Smooth muscle cell (in vitro differentiated cells): ENCODE measurements at regions not wholly inside any gene's neighbourhood (a gene's known extent, or its start where the extent isn't known, plus 50 kb on each side); places are given as distances from the start of the nearest gene placed in this dataset.

Experiments used
- DNase-seq: peaks from one replicate; lab custom pipeline; 2025; ENCODE audit not compliant: unreplicated experiment; lab: John Stamatoyannopoulos, UW
- H2AFZ ChIP-seq: fragments of 200-600 bp; sonication (generic); 2 replicates; pipeline ENCODE4 v1.6.0; 2016; ENCODE audit warnings: antibody characterized with exemption, low read depth, mild to moderate bottlenecking
- H3F3A ChIP-seq: fragments of 200-600 bp; sonication (generic); 2 replicates; pipeline ENCODE4 v1.6.0; 2017; ENCODE audit warnings: antibody characterized with exemption, low read depth
- H3K27ac ChIP-seq: fragments of 200-600 bp; sonication (generic); 2 replicates; pipeline ENCODE4 v1.5.1; 2016; ENCODE audit warnings: low read depth, mild to moderate bottlenecking
- H3K27me3 ChIP-seq: fragments of 200-600 bp; sonication (generic); 2 replicates; pipeline ENCODE4 v1.6.1; 2016; ENCODE audit warnings: low read depth, mild to moderate bottlenecking
- H3K36me3 ChIP-seq: fragments of 200-600 bp; sonication (generic); 2 replicates; pipeline ENCODE4 v1.5.1; 2016; ENCODE audit warnings: low read depth
- H3K4me1 ChIP-seq: fragments of 200-600 bp; sonication (generic); 2 replicates; pipeline ENCODE4 v1.5.1; 2016; ENCODE audit warnings: low read depth
- H3K4me2 ChIP-seq: fragments of 200-600 bp; sonication (generic); 2 replicates; pipeline ENCODE4 v1.6.0; 2016; ENCODE audit warnings: mild to moderate bottlenecking
- H3K4me3 ChIP-seq: fragments of 200-600 bp; sonication (generic); 2 replicates; pipeline ENCODE4 v1.5.1; 2016; ENCODE audit warnings: mild to moderate bottlenecking
- H3K79me2 ChIP-seq: fragments of 200-600 bp; sonication (generic); 2 replicates; pipeline ENCODE4 v1.6.0; 2016; ENCODE audit warnings: low read depth, mild to moderate bottlenecking
- H3K9ac ChIP-seq: fragments of 200-600 bp; sonication (generic); 2 replicates; pipeline ENCODE4 v1.6.0; 2016; ENCODE audit warnings: low read depth
- H3K9me3 ChIP-seq: fragments of 200-600 bp; sonication (generic); replicated peaks from 2 replicates; pipeline ENCODE4 v1.5.1; 2016; ENCODE audit warnings: low read depth
- H4K20me1 ChIP-seq: fragments of 200-600 bp; sonication (generic); 2 replicates; pipeline ENCODE4 v1.6.0; 2016; ENCODE audit warnings: low read depth
- CTCF ChIP-seq: fragments of 200-600 bp; sonication (generic); IDR thresholded peaks from 2 replicates; pipeline ENCODE4 v1.5.1; 2017; ENCODE audit warnings: borderline replicate concordance, mild to moderate bottlenecking, antibody characterized with exemption; ENCODE audit not compliant: insufficient read depth, poor library complexity, severe bottlenecking
- WGBS: methylation state at CpG from one replicate; pipeline ENCODE4 v1.1.7; 2016; ENCODE audit warnings: low lambda C conversion rate; 5-methylcytosine and 5-hydroxymethylcytosine counted together

- H3K79me2 ChIP-seq, result no peaks in the 10 kb centered on the region
- no peak for DNase-seq
- H3K9me3 ChIP-seq, result no peaks in the 10 kb centered on the region
Observed at GRCh38 chr6:14674867-14675648, 557.5 kb downstream of the CD83 start.

DNA sequence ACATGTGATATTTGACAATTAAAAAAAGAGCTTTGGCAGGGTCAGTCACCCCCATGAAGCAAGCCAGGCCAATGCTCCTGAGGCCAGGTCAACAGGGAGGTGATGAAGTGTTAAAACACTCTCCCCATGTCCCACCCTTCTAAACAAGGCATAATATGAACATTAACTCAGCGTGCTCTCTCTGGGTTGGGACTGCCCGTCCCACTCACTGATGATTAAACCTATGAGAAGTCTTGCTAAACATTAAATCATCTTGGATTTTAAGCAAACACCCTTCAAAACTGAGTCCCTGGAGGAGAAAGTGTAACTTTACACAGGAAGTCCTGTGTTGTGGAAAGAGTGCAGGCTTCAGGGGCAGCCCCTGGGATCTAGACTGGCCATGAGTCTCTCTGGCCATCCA, 558.5 kb downstream of the CD83 start:
- Histone ChIP-seq H2AFZ (no peak overlapping the region), H3K9ac (no peak overlapping the region), H3K27ac (no peak overlapping the region), H3K27me3 (no peaks in the 10 kb centered on the region), H4K20me1 (no peaks in the 10 kb centered on the region), H3K4me1 (no peaks in the 10 kb centered on the region), H3K79me2 (no peaks in the 10 kb centered on the region), H3K4me3 (no peak overlapping the region), H3K9me3 (no peaks in the 10 kb centered on the region), H3F3A (no peaks in the 10 kb centered on the region), H3K36me3 (no peaks in the 10 kb centered on the region), H3K4me2 (no peak overlapping the region)
- WGBS, result 66% methylated on average over 2 of the region's 2 CpGs
- TF ChIP-seq CTCF, result no peak
- no peak for DNase-seq

More at GRCh38 chr6:14674867-14675648, 557.5 kb downstream of the CD83 start:
- TF ChIP-seq CTCF, result no peak
- Histone ChIP-seq H3K27me3 (no peaks in the 10 kb centered on the region), H3K4me3 (no peak overlapping the region), H3K4me2 (no peak overlapping the region), H3K4me1 (no peaks in the 10 kb centered on the region), H3F3A (no peaks in the 10 kb centered on the region), H3K27ac (no peak overlapping the region), H3K36me3 (no peaks in the 10 kb centered on the region), H2AFZ (no peak overlapping the region), H4K20me1 (no peaks in the 10 kb centered on the region), H3K9ac (no peak overlapping the region)
- 95% methylated on average over 7 of the region's 7 CpGs for WGBS

DNA sequence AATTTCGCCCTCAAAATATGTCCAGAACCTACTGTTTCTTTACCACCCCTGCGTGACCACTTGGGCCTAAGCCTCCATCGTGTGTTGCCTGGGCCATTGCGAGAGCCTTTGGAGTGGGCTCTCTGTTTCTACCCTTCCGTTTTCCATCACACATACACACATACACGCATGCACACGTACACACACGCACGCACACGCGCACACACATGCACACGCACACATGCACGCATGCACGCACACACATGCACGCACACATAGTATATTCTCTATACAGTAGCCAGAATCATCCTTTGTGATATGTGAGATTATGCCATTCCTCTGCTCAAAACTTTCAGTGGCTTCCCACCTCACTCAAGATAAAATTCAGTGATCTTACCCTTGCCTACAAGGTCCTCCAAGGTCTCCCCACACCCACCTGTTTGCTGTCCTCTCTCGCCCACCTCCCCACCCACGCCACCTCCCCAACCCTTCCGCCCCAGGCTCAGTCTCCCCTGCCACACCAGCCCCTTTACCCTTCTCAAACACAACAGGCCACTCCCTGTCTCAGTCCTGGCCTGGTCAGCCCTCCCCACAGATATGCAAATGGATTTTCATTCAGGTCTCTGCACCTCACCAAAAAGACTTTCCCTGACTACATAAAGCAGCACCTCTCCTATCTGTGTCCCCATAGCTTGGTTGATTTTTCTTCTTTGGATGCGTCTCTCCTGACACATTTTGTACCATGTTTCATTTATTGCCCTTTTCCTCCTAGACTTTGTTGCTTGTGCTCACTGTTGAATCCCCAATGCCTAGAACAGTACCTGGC, 559.6 kb downstream of the CD83 start:
- Histone ChIP-seq H3K27ac (no peak overlapping the region), H3K36me3 (no peaks in the 10 kb centered on the region), H3K79me2 (no peaks in the 10 kb centered on the region), H2AFZ (no peak overlapping the region), H3F3A (no peaks in the 10 kb centered on the region), H3K4me1 (no peaks in the 10 kb centered on the region), H4K20me1 (no peaks in the 10 kb centered on the region), H3K4me2 (no peak overlapping the region), H3K9ac (no peak overlapping the region), H3K9me3 (no peaks in the 10 kb centered on the region), H3K27me3 (no peaks in the 10 kb centered on the region), H3K4me3 (no peak overlapping the region)
- TF ChIP-seq CTCF, result no peak
- WGBS, result 99% methylated on average over 19 of the region's 19 CpGs
- DNase-seq, result no peak
